ENCODE measurements at regions not wholly inside any gene's neighbourhood (a gene's known extent, or its start where the extent isn't known, plus 50 kb on each side); places are given as distances from the start of the nearest gene placed in this dataset.

DNA sequence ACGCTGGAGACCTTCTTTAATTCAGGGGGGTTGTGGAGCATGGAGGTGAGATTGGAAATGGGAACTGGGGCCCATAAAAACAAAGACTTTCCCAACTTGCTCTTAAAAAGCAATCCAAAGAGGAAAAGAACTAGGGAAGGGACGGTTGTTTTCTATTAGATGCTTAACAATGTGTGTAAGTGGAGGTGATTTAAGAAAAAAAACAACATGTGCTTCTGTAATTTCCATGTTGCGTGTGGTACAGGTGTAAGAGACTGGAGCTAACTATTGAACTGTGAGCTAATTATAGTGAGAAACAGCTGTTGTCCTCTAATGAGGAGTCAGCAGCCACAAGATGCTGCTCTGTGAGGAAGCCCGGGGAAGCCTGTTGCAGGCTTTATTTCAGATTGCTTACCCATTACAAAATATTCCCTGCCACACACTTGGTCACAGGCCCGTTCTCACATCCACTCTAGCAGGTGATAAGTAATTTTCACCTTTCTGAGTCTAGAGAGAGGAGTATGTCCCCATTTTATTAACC lies 280.6 kb upstream of the PARD3B start:
- no peaks in the 10 kb centered on the region for H3K4me1 Mint-ChIP-seq
- H3K36me3 Mint-ChIP-seq, result no peaks in the 10 kb centered on the region
- H3K9me3 Mint-ChIP-seq, result no peaks in the 10 kb centered on the region
- ATAC-seq (ENCODE audit: low read depth) (no peak), DNase-seq (ENCODE audit: low spot score in 2 of 2) (no peak)
- H3K4me3 Mint-ChIP-seq, result no peak overlapping the region
- H3K27me3 Mint-ChIP-seq, result peaks cover 9% of the 10 kb centered on the region
- H3K27ac Mint-ChIP-seq, result no peak overlapping the region

DNA sequence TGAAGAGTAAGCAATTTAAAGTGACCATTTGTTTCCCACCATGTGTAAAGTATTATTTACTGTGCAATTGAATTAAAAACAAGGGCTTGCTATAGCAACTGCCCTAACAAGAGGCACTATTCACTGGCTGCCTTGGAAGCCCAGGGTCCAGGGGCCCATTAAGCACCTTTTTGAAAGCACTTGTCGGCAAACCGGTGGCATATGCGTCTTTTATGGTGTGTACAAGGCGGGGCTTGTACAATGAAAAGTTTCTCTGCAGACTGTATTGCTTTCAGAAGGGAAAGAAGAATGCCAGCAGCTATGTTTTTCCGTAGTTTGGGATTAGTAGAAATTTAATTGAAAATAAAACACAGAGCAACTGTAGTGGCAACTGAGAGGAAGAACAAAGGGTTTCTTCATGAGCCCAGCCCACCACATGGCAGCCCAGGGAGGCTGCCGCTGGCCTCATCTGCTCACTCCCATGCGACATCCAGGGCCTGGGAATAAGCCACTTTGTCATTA lies 279.5 kb upstream of the PARD3B start:
- H3K4me1 Mint-ChIP-seq, result no peaks in the 10 kb centered on the region
- ATAC-seq (ENCODE audit: low read depth) (no peak), DNase-seq (ENCODE audit: low spot score in 2 of 2) (no peak)
- H3K4me3 Mint-ChIP-seq, result no peak overlapping the region
- H3K9me3 Mint-ChIP-seq, result peaks cover under 1% of the 10 kb centered on the region
- no peak overlapping the region for H3K27ac Mint-ChIP-seq
- no peaks in the 10 kb centered on the region for H3K36me3 Mint-ChIP-seq
- H3K27me3 Mint-ChIP-seq, result peaks cover 9% of the 10 kb centered on the region

DNA sequence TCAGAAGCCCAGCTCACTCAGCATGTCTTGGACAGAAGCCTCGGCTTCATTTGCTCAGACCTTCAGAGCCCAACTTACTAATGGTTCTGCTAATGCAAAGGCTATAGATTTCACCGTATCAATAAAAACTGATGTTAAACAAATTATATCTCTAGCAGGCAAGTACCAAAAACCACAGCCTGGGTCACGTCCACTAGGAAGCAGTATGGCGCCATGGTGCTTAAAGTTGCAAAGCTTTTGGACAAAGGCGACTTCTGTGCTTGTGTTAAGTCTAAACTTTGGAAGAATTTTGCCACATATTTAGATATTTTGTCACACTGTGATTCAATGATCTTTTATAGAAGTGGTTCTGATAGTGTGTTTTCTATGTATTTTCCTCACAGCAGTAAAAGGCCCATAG lies 276.8 kb upstream of the PARD3B start:
- no peak for DNase-seq (ENCODE audit: low spot score in 2 of 2)
- H3K4me1 Mint-ChIP-seq, result no peaks in the 10 kb centered on the region
- H3K4me3 Mint-ChIP-seq, result no peak overlapping the region
- no peaks in the 10 kb centered on the region for H3K36me3 Mint-ChIP-seq
- no peak for ATAC-seq (ENCODE audit: low read depth)
- H3K9me3 Mint-ChIP-seq, result peaks cover 1% of the 10 kb centered on the region
- H3K27me3 Mint-ChIP-seq, result peaks cover 4% of the 10 kb centered on the region
- H3K27ac Mint-ChIP-seq, result no peak overlapping the region

DNA sequence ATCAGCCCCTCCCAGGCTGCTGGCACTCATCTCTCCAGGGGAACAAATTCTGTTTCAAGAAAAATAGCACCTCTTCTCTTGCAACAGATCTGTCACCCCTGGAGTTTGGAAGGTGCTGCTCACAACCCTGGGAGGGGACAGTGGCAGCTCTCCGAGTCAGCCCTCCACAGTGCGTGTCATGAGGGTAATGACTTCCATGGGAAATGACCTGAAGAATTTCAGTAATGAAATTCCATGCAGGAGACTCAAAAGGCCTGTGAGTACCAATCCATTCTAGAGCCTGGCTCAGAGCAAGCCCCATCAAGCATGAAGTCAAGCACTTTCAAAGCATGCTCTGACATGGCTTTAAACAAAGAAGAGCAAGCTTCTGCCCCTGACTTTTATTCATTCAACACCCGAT lies 276.3 kb upstream of the PARD3B start:
- peaks cover 1% of the 10 kb centered on the region for H3K9me3 Mint-ChIP-seq
- no peak overlapping the region for H3K4me3 Mint-ChIP-seq
- H3K27ac Mint-ChIP-seq, result no peak overlapping the region
- DNase-seq (ENCODE audit: low spot score in 2 of 2) (no peak), ATAC-seq (ENCODE audit: low read depth) (no peak)
- peaks cover 4% of the 10 kb centered on the region for H3K27me3 Mint-ChIP-seq
- H3K4me1 Mint-ChIP-seq, result no peaks in the 10 kb centered on the region
- no peaks in the 10 kb centered on the region for H3K36me3 Mint-ChIP-seq

DNA sequence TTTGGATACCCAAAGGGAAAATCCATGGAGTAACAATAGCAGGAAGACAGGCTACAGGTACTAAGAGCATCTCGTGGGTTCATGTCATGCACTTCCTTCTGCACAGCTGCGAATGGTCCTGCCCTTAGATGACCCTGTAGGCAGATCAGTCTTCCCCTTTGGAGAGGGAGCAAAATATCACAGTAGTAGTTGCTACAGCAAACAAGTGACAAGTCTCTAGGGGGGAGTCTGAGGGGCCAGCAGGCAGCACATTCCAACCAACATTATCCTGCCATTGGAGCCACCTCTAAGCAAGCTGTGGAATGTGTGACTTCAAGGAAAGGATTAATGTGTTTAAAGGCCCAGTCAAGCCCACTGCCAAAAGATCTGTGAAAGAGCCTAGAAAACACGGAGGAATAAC lies 273.2 kb upstream of the PARD3B start:
- ATAC-seq (ENCODE audit: low read depth), result no peak
- Mint-ChIP-seq H3K36me3 (no peaks in the 10 kb centered on the region), H3K4me1 (no peaks in the 10 kb centered on the region)

DNA sequence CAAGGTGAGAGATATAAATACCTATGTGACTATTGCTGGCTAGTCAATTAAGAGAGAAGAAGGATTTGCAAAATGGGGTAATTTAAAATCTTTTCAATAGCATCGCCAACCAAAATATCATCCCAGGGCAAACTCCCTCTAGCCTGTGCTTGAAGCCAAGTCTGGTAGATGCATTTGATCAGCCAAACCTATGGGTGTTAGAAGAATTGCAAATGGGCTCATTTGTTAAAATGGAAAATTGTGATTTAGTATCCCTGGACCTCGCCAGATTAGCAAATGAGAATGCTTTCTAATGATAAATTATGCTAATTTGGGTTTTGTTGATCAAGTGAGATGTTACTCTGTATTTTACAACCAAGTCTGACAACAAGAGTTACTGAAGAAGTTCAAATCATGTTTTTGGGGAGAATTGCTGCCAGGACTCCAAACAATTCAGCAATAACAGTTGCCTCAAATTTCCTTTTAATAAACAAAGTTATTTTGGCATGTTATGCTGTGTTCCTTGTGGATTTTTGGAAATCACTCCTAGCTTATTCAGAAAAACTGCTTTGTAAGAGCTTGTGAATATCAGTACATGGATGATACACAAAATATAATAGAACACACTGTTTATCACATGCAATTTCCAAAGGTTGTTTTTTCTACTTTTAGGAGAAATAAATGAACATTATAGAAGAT lies 272.5 kb upstream of the PARD3B start:
- no peaks in the 10 kb centered on the region for H3K36me3 Mint-ChIP-seq
- no peak overlapping the region for H3K27ac Mint-ChIP-seq
- no peaks in the 10 kb centered on the region for H3K27me3 Mint-ChIP-seq
- DNase-seq (ENCODE audit: low spot score in 2 of 2), result no peak
- H3K4me1 Mint-ChIP-seq, result no peaks in the 10 kb centered on the region
- no peak overlapping the region for H3K4me3 Mint-ChIP-seq
- peaks cover 1% of the 10 kb centered on the region for H3K9me3 Mint-ChIP-seq
- ATAC-seq (ENCODE audit: low read depth), result no peak

More for the DNA sequence above, 273.2 kb upstream of the PARD3B start:
- no peaks in the 10 kb centered on the region for H3K27me3 Mint-ChIP-seq
- no peak overlapping the region for H3K27ac Mint-ChIP-seq
- peaks cover 1% of the 10 kb centered on the region for H3K9me3 Mint-ChIP-seq
- no peak overlapping the region for H3K4me3 Mint-ChIP-seq
- DNase-seq (ENCODE audit: low spot score in 2 of 2), result no peak

DNA sequence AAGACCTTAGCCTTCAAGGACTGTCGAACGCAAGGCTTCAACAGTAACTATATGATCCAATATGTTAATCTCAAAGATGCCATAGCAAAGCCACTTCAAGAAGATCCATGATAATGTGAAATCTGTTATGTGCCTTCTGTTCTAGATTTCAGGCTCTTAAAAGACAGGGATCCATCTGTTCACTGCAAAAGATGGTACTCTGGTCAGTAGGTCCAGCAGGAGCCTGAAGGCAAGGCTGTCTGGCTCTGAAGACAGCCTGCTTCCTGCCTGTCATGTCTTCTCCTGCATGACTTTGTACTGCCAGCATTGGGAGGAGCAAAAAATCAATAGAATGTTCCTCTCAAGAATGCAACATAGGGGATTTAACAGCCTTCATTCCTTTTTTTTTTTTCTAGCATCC lies 270.8 kb upstream of the PARD3B start:
- H3K27me3 Mint-ChIP-seq, result no peaks in the 10 kb centered on the region
- no peak overlapping the region for H3K27ac Mint-ChIP-seq
- ATAC-seq (ENCODE audit: low read depth) (no peak), DNase-seq (ENCODE audit: low spot score in 2 of 2) (no peak)
- no peaks in the 10 kb centered on the region for H3K36me3 Mint-ChIP-seq
- H3K4me3 Mint-ChIP-seq, result no peak overlapping the region
- H3K9me3 Mint-ChIP-seq, result peaks cover 1% of the 10 kb centered on the region
- no peaks in the 10 kb centered on the region for H3K4me1 Mint-ChIP-seq

DNA sequence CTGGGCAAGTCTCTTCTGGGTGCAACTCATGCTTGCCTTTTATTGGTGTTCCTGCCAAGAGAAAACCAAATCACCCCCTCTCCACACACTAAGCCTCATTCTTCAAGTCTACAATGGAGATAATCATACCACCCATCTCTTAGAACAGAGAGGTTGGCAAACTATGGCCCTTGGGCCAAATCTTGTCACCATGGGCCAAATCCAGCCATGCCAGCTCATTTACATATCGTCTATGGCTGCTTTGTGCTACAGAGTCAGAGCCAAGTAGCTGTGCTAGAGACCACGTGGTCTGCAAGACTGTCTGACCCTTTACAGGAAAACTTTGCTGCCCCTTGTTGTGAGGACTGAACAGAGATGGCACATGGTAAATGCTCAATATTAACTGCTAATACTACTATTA lies 270.3 kb upstream of the PARD3B start:
- Mint-ChIP-seq H3K27me3 (no peaks in the 10 kb centered on the region), H3K9me3 (peaks cover 1% of the 10 kb centered on the region), H3K36me3 (no peaks in the 10 kb centered on the region), H3K27ac (no peak overlapping the region), H3K4me1 (no peaks in the 10 kb centered on the region), H3K4me3 (no peak overlapping the region)
- DNase-seq (ENCODE audit: low spot score in 2 of 2) (no peak), ATAC-seq (ENCODE audit: low read depth) (no peak)

DNA sequence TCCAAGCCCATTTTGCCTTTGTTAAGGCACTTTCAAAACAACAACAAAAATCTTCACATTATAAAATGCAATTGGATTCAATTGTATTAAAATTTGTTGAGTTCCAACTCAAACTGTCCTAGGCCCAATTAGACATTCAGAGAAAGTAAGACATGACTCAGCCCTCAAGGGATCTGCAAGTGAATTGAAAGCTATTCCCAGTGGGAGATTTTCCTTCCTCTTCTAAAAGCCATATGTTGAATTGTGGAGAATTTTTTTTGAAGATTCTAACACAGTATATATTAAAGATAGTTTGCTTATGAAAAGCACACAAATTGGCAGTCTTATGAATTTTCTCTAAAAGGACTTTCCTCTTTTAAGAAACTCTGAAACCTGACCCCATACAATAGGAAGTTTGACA lies 268.0 kb upstream of the PARD3B start:
- Mint-ChIP-seq H3K27ac (no peak overlapping the region), H3K27me3 (no peaks in the 10 kb centered on the region), H3K36me3 (no peaks in the 10 kb centered on the region), H3K4me1 (no peaks in the 10 kb centered on the region), H3K4me3 (no peak overlapping the region), H3K9me3 (no peaks in the 10 kb centered on the region)
- DNase-seq (ENCODE audit: low spot score in 2 of 2) (no peak), ATAC-seq (ENCODE audit: low read depth) (no peak)

DNA sequence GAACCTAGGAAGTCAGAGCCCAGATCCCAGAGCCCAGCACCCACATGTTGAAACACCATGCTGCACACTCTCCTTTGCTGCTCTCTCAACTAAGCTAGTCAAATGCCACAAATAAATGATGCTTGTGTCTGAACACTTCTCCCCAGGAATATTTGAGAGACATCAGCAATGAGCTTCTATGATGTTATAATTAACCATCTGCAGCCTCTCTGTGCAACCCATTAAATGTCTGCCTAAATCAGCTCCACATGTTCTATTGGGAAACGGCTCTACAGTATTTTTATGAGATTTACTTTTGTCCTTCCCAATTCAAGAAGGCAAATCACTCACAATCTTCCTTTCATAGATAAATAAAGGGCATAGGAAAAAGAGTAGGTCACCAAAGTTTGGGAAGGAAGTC lies 266.8 kb upstream of the PARD3B start:
- Mint-ChIP-seq H3K27me3 (no peaks in the 10 kb centered on the region), H3K9me3 (no peaks in the 10 kb centered on the region), H3K4me3 (no peak overlapping the region), H3K4me1 (no peaks in the 10 kb centered on the region), H3K27ac (no peak overlapping the region), H3K36me3 (no peaks in the 10 kb centered on the region)
- ATAC-seq (ENCODE audit: low read depth), result no peak
- DNase-seq (ENCODE audit: low spot score in 2 of 2), result no peak

DNA sequence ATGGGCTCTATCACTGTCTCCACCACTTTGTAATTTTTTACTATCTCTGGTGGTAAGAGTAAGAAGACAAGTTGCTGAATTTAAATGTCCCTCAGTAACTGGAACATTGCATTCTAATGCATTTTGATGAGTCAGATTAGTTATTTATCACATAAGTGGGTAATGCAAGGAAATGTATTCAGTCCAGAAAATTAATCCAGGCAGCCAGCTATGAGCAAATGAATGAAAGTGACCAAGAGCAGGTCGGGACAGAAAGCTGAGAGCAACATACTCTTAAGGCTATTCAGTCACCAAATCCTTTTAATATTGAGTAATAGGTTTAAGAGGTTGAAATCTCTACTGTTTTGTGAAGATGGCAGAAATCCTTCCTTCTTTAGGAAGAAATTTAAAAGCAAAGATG lies 265.5 kb upstream of the PARD3B start:
- Mint-ChIP-seq H3K9me3 (no peaks in the 10 kb centered on the region), H3K27me3 (no peaks in the 10 kb centered on the region)

DNA sequence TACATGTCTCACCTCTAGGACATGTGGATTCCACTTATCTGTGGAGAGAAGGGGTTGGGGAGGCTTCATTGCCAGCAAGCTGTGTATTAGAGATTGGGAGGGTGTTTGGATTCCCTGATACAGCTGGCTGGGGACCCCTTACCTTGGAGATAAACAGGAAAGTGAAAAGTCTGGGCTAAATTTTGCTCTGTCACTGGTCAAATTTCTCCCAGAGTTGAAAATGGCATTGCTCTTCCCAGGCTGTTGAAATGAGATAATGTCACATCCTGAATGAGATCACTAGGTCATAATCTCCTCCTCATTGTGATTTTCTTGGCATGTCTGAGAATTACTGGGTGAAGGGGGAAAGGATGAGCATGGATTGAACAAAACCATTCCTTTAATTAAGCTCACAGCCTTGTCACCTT lies 265.0 kb upstream of the PARD3B start:
- no peaks in the 10 kb centered on the region for H3K36me3 Mint-ChIP-seq
- H3K9me3 Mint-ChIP-seq, result no peaks in the 10 kb centered on the region
- no peaks in the 10 kb centered on the region for H3K27me3 Mint-ChIP-seq
- DNase-seq (ENCODE audit: low spot score in 2 of 2) (no peak), ATAC-seq (ENCODE audit: low read depth) (no peak)
- no peak overlapping the region for H3K4me3 Mint-ChIP-seq
- H3K27ac Mint-ChIP-seq, result no peak overlapping the region
- no peaks in the 10 kb centered on the region for H3K4me1 Mint-ChIP-seq

More for the DNA sequence above, 265.5 kb upstream of the PARD3B start:
- H3K4me1 Mint-ChIP-seq, result no peaks in the 10 kb centered on the region
- H3K36me3 Mint-ChIP-seq, result no peaks in the 10 kb centered on the region
- DNase-seq (ENCODE audit: low spot score in 2 of 2) (no peak), ATAC-seq (ENCODE audit: low read depth) (no peak)
- no peak overlapping the region for H3K27ac Mint-ChIP-seq
- H3K4me3 Mint-ChIP-seq, result no peak overlapping the region

DNA sequence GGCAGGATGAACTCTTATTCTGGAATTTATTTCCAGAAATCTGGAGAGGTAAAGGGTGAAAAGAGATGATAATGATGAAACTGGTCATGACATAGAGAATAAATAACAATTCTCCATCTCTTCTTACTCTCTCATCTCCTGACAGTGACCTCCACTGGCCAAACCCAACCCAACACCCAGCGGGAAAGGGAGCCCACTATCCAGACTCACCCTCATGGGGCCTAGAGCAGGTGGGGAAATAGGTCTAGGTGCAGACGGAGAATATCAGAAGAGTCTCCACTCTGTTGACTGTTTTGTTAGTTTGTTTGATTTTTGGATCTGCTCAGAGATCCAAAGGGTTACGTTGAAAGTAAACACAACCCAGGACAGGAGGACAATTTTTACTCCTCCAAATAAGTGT lies 263.2 kb upstream of the PARD3B start:
- H3K36me3 Mint-ChIP-seq, result no peaks in the 10 kb centered on the region
- ATAC-seq (ENCODE audit: low read depth) (no peak), DNase-seq (ENCODE audit: low spot score in 2 of 2) (no peak)
- no peaks in the 10 kb centered on the region for H3K27me3 Mint-ChIP-seq
- H3K9me3 Mint-ChIP-seq, result no peaks in the 10 kb centered on the region
- H3K4me1 Mint-ChIP-seq, result no peaks in the 10 kb centered on the region
- no peak overlapping the region for H3K4me3 Mint-ChIP-seq
- H3K27ac Mint-ChIP-seq, result no peak overlapping the region

DNA sequence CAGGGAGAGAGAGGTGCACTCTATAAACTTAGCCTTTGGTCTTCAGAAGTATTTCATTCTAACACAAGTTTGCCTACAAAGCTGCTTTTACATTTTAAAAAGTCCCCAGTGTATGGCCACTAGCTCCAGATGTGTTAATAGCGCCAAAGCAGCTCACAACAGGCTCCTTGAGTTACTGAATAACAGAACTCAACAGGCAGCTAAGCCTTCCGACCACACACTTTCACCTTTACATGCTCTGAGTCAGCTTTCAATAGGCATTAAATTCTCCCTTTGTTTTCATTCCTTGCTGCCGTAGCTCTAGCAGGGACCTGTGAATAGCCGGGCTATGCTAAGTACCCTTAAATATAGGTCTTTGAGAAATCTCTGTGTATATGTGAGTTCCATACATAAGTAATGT lies 262.8 kb upstream of the PARD3B start:
- no peak for ATAC-seq (ENCODE audit: low read depth)
- H3K36me3 Mint-ChIP-seq, result no peaks in the 10 kb centered on the region
- H3K4me3 Mint-ChIP-seq, result no peak overlapping the region
- DNase-seq (ENCODE audit: low spot score in 2 of 2), result no peak
- no peak overlapping the region for H3K27ac Mint-ChIP-seq
- H3K27me3 Mint-ChIP-seq, result no peaks in the 10 kb centered on the region
- H3K4me1 Mint-ChIP-seq, result no peaks in the 10 kb centered on the region
- no peaks in the 10 kb centered on the region for H3K9me3 Mint-ChIP-seq

DNA sequence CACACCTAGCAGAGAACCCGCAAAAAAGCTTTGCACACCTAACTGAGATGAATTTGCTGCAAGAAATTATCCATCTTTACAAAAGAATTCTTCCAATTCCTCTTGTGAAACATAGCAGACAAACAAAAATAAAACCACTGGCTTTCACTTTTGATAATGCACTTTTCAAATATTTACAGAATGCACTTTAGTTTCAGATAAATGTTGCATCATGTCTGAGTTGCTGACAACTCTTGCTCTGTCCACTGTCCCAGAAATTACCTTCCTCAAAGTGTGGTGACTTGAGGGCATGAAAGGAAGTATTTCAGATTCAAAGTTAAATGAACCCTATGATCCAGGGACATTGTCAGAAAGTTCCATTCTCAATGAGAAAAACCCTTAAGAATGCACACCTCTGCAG lies 256.2 kb upstream of the PARD3B start:
- ATAC-seq (ENCODE audit: low read depth) (no peak), DNase-seq (ENCODE audit: low spot score in 2 of 2) (no peak)
- Mint-ChIP-seq H3K36me3 (no peaks in the 10 kb centered on the region), H3K27ac (no peak overlapping the region), H3K9me3 (no peaks in the 10 kb centered on the region), H3K27me3 (peaks cover 3% of the 10 kb centered on the region), H3K4me3 (no peak overlapping the region), H3K4me1 (no peaks in the 10 kb centered on the region)
